AG08396 (cell line): ENCODE measurements at regions not wholly inside any gene's neighbourhood (a gene's known extent, or its start where the extent isn't known, plus 50 kb on each side); places are given as distances from the start of the nearest gene placed in this dataset.
"Not testable (repeated sequence)": the region's sequence is repeated elsewhere in the genome, so short reads cannot be mapped to it uniquely, and the experiment has no call there.

Experiments used
- DNase-seq: peaks from one replicate; pipeline ENCODE4 v3.0.0; 2012; ENCODE audit warnings: low spot score, mixed read lengths

DNA sequence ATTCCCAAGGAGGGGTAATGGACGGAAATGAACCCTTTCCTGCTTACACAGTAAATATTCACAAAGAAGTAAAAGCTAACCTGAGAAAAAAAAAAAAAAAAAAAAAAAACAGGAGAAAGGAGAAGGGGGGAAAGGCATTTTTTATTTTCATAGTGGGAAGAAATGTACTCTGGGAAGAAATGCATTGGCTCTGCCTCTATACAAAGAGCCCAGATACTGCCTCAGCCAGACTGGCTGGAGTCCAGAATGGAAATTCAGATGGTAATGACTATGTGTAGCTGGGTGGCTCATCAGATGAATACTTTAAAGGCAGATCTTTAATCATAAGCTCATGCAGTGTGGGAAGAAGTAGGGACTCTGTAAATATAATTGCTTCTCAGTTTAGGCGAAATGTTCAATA lies 124.9 kb upstream of the ZNF608 start:
- DNase-seq = peak; percentile 23

- DNase-seq = no peak
Observed at GRCh38 chr5:124872086-124872485, 125.6 kb upstream of the ZNF608 start.

GRCh38 chr5:124872615-124873014 lies 126.2 kb upstream of the ZNF608 start:
- DNase-seq = no peak

- no peak for DNase-seq
Observed at GRCh38 chr5:124873188-124873587, 126.7 kb upstream of the ZNF608 start.

GRCh38 chr5:124873713-124874112 lies 127.3 kb upstream of the ZNF608 start:
- no peak for DNase-seq

- DNase-seq = no peak
Observed at GRCh38 chr5:124876566-124876965, 130.1 kb upstream of the ZNF608 start.

DNA sequence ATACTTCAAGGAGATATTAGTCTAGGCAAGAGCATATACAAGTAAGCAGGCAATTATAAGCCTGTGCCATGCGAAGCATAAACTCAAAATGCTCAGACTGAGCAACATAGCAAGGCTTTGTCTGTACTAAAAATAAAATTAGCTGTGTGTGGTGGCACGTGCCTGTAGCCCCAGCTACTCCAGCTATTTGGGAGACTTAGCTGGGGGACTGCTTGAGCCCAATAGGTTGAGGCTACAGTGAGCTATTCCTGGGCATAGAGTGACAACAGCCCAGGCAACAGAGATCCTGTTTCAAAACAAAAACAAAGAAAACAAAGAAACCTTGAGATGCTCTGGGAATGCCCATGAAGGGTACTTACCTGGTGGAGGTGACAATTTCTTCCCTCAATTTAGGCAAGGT lies 130.5 kb upstream of the ZNF608 start:
- DNase-seq = no peak

DNA sequence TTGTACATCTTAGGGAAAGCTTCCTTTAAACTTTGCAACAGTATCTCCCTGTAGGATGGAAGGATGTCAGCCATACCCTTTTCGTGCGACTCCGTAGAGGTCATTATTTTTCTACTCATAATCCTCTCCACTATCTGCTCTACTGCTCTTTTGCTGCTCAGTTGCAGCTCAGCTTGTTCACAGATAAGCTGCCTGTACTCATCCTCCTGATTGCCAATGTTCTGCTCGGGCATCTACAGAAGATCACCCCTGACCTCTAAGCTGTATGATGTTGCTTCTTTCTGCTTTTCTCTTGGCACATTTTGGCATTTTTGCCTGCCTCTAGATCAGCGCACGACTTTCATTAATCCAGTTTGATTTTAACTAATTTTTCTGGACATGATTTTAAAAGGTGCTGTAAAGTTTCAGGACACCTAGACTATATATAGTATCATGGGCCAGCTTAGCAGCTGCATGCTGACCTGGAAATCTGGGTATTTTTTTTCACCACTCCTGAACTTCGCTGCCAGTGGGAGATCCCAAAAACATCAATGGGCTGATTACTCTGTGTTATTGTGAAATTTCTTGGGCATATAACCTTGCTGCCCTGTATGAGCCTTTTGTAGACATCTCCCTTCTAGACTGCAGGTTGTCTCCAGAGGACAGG lies 131.2 kb upstream of the ZNF608 start:
- no peak for DNase-seq

DNA sequence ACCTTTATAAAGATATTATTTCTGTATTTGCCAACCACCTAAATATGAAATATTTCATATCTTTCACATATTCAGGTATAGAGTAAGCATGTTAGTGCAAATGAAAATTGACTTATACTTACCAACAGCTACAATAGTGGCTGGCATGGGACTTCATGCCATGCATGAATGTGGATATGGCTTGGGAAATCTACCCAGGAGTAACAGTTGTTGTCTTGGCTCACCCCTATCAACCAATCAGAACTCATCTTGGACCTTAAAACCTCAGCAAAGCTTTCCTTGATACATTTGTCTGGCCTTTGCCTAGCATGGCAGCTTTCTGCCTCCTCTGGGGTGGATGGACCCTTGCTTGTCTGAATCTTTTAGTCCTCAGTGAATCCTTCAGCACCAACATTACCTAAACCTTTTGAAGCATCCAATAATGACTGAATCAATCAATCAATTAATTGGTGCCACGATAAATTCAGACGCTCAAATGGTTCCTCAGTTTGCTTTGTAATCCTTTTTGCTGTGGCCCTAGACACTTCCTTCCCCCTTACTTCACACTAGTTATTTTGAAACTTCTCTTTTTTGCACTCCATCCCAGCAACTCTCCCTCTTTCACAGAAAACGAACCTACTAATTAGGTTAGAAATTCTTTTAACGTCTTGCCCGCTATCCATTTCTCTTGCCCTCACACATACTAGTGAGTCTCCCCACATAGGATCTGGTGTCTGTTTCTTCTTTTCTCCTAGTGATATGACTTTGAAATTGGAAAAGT lies 132.3 kb upstream of the ZNF608 start:
- DNase-seq = no peak

GRCh38 chr5:124880903-124881697 lies 134.7 kb upstream of the ZNF608 start:
- no peak for DNase-seq

GRCh38 chr5:124883681-124884080 lies 137.2 kb upstream of the ZNF608 start:
- DNase-seq = no peak

DNA sequence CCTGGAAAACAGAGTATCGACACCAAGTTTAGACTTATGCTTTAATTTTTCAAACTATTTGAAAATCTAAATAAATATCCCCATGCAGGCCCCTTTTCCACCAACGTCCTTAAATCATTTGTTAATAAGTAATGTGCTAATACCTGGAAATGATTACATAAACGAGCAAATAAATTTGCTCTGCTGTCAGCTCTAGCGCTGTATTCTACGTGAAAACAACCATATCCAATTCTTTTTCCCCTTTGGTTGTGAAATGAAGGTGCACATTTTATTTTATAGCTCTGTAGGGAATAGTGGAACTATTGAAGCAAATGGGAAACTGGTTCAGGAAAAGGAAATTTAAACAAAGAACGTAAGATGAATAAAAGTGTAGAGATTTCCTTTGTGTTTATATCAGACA lies 137.7 kb upstream of the ZNF608 start:
- DNase-seq = no peak

GRCh38 chr5:124885490-124885889 lies 139.1 kb upstream of the ZNF608 start:
- no peak for DNase-seq

- DNase-seq = no peak
Observed at GRCh38 chr5:124887223-124887622, 140.8 kb upstream of the ZNF608 start.

- no peak for DNase-seq
Observed at GRCh38 chr5:124888050-124888506, 141.6 kb upstream of the ZNF608 start.

DNA sequence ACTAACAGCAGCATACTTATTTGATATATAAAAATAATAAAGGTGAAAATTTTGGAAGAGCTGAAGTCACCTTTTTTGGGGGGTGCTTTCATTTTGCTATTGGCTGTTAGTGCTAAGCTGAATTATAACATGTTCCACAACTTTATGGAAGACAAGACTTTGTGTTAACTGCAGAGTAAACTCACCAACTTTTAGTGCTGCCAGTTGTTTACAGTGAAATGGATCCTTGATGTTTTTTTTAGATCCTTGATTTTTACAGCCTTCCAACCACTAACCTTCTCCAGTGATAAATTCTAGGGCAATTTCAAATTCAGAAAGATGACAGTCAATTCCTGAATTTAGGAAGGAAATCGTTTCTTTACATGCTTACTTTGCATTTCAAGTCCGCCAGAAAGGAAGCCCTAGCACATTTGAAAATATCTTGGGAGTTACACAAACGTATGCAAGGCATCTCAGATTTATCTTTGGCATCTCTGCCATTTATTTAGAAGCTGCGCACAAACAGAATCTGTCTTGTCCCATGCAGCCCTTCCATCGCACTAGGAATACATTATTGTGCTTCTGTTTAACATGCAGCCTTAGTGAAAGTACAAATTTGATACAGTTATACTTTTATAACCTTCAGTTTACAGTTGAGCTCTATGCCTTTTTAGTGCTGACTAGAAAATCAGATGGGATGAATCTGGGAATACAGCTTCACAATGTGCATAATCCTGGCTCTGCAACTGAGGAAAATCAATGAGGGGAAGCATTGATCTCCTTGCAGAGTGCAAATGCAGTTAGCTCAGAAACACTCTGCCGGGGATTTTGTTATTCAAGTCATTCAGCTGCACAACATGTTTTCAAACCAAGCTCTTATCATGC lies 142.4 kb upstream of the ZNF608 start:
- no peak for DNase-seq

DNA sequence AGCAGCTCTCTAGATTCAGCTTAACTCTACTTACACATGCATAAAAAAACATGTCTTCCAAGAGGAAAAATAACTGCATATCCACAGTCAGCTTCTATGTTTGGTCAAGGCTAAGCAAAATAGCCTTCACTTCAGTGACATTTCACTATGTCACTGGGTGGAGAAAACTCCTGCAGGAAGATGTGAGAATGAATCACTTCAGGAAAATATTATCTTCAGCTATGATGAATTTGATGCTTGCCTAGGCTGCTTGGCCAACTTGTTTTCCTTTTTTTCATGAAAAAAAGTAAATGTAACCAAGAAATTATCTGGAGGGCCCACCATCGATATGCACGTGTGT lies 143.0 kb upstream of the ZNF608 start:
- DNase-seq = no peak

- DNase-seq = no peak
Observed at GRCh38 chr5:124889850-124890249, 143.4 kb upstream of the ZNF608 start.

DNA sequence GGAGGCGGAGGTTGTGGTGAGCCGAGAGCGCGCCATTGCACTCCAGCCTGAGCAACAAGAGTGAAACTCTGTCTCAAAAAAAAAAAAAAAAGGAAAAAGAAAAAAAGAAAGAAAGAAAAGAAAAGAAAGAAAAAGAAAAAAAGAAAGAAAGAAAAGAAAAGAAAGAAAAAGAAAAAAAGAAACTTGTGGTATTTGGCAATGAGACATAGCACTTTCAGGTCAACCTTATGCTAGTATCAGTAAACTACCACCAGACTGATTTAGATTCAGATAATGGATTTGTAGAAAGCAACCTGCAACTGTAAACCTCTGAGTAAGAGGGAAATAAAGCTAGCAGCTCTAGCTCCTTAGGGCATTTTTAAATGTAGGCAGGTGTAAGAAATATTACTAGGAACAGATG lies 144.0 kb upstream of the ZNF608 start:
- not testable (repeated sequence) for DNase-seq

- DNase-seq = no peak
Observed at GRCh38 chr5:124891179-124891578, 144.7 kb upstream of the ZNF608 start.

- no peak for DNase-seq
Observed at GRCh38 chr5:124892185-124892848, 145.9 kb upstream of the ZNF608 start.

DNA sequence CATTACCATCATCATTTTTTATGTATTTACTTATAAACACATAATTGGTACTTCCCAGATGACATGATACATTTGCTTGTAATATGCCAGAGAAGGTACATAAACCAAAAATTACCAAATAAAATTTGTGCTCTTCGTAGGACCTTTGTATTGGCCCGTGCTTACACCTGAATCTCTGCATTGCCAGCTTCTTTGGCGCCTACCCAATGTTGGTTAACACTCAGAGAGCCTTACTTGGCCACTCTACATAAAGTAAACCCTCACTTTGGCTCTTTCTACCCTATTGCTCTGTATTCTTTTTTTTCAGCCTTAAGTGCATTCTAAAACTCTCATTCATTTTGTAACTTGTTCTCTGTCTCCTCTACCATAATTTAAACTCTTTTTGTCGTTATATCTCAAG lies 148.1 kb upstream of the ZNF608 start:
- no peak for DNase-seq
